Motor neuron (in vitro differentiated cells): ENCODE measurements at regions not wholly inside any gene's neighbourhood (a gene's known extent, or its start where the extent isn't known, plus 50 kb on each side); places are given as distances from the start of the nearest gene placed in this dataset.
"Not testable (repeated sequence)": the region's sequence is repeated elsewhere in the genome, so short reads cannot be mapped to it uniquely, and the experiment has no call there.

Experiments
- ATAC-seq, 8 experiments: fragments of 200-7000 bp; cut with Tn5 transposase; replicated peaks in 6 of 8; 2 replicates each; pipeline ENCODE4 v1.8.0; 2021; ENCODE audit warnings: mild to moderate bottlenecking in 8 of 8, moderate library complexity in 8 of 8
- H3K27ac ChIP-seq, 2 donors: fragments of 250-450 bp; sonication (Bioruptor Pico); 2 replicates each; pipeline ENCODE4 v1.9.0; 2021; ENCODE audit warnings: antibody characterized with exemption in 2 of 2, mild to moderate bottlenecking in 2 of 2, moderate library complexity in 1 of 2
- H3K4me1 ChIP-seq, 2 donors: fragments of 250-450 bp; sonication (Bioruptor Pico); replicated peaks in 1 of 2; 2 replicates each; pipeline ENCODE4 v1.6.1; 2021; ENCODE audit warnings: antibody characterized with exemption in 2 of 2, mild to moderate bottlenecking in 2 of 2, moderate library complexity in 1 of 2
- H3K4me3 ChIP-seq, 5 donors: fragments of 250-450 bp; sonication (Bioruptor Pico); 2 replicates each; pipeline ENCODE4 v1.9.0; 2021; ENCODE audit warnings: antibody characterized with exemption in 5 of 5, mild to moderate bottlenecking in 5 of 5, moderate library complexity in 4 of 5
- WGBS, 10 experiments: fragments of 450-650 bp; shearing (Covaris generic); methylation state at CpG; one replicate each; pipeline ENCODE4 v1.0.0; 2022; 5-methylcytosine and 5-hydroxymethylcytosine counted together
- in situ Hi-C, 9 experiments: fragments of 400-800 bp; cut with MboI; loops; one replicate each; pipeline ENCODE4 v1.15.0; 2021; ENCODE audit warnings: low sequenced_read_pairs in 9 of 9, low pct_unique_long_range_greater_than_20kb in 2 of 9; ENCODE audit not compliant: unreplicated experiment in 9 of 9

DNA sequence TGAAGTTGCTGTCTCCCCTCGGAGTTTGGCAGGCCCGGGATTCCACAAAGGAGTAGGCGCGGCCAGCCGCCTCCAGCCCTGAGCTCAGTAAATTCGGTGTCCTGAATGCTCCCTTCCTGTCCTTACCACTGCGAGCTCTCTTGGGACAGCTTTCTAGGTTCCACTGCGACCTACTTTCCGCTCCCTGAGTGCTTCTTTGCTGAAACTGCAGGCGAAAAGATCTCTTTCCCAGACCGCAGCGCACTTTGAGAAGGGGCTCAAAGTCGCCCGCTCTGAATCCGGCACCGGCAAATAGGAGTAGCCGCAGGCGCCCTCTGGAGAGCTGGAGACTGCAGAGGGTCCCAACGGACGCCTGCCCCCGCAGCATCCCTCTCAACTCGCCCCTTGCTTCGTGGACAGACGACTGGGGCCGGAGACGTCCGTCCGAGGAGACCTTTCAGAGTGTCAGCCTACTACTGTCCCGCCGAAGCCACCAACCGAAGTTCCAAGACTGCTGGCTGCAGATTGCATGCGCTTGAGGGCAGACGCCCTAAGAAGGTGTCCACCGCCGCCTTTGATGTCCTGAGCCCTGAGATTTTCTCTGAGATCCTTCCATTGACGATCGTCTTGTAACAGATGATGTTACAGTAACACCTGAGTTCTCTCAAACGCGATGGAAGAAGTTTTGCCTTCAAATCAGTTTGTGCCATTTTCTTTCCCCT, 96.0 kb downstream of the ANXA2R start:
- no peaks in the 10 kb centered on the region for H3K4me1 ChIP-seq
- no peak overlapping the region for H3K27ac ChIP-seq
- in situ Hi-C loops: no loop called here
- 0 to 59% (median 23%) methylated on average over 2 to 18 of the region's 39 CpGs; no CpG with 5 or more reads in 1 of the 10 experiments for WGBS, 10 experiments
- peak in 3 of 8 experiments; percentile 38 to 63 (median 56) for ATAC-seq
- H3K4me3 ChIP-seq: no peak overlapping the region

DNA sequence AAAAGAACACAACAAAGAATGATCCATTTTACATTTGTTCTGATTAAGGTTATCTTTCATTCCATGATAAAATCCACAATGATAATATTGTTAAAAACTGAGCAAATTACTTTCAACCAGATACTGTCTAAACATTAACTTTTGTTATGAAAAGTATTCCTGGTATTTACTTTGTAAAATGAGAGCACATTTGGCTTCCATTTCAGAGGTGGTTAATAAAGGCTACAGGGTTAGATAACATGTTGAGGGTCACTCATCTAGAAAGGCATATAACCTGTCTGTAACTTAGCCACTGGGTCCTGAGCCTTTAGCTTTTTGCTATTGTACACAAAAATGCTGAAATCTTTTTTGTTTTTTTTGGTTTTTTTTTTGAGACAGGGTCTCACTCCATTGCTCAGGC, 99.3 kb downstream of the ANXA2R start:
- ATAC-seq: no peak
- Histone ChIP-seq H3K4me3 (no peak overlapping the region), H3K27ac (no peak overlapping the region), H3K4me1 (no peaks in the 10 kb centered on the region)
- in situ Hi-C loops: no loop called here

DNA sequence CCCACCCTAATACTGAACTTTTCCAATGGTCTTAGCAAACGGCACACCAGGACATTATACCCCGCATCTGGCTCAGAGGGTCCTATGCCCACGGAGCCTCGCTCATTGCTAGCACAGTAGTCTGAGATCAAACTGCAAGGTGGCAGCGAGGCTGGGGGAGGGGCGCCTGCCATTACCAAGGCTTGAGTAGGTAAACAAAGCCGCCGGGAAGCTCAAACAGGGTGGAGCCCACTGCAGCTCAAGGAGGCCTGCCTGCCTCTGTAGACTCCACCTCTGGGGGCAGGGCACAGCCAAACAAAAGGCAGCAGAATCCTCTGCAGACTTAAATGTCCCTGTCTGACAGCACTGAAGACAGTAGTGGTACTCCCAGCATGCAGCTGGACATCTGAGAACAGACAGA, 108.1 kb downstream of the ANXA2R start:
- in situ Hi-C loops: not testable (repeated sequence)

DNA sequence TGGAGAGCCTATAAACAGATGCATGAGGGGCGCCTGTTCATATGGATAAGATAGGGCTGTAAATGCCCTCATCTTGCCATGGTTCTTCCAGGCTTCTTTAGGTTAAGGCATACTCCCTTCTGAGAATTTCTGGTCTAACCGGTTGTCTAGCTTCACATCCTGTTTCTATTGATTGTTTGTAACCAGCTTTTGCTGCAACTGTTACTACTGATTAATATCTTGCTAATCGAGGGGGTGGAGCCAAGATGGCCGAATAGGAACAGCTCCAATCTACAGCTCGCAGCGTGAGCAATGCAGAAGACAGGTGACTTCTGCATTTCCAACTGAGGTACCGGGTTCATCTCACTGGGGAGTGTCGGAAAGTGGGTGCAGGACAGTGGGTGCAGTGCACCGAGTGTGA, 108.7 kb downstream of the ANXA2R start:
- H3K27ac ChIP-seq, in situ Hi-C loops, H3K4me1 ChIP-seq, H3K4me3 ChIP-seq, ATAC-seq: not testable (repeated sequence)
- 0 to 92% (median 89%) methylated on average over 1 to 5 of the region's 9 CpGs; no CpG with 5 or more reads in 4 of the 10 experiments for WGBS, 10 experiments

More for the DNA sequence above, 108.1 kb downstream of the ANXA2R start:
- H3K27ac ChIP-seq, ATAC-seq, H3K4me1 ChIP-seq, H3K4me3 ChIP-seq: not testable (repeated sequence)
- WGBS, 10 experiments: 61 to 100% methylated on average over 3 to 6 of the region's 8 CpGs; no CpG with 5 or more reads in 8 of the 10 experiments

DNA sequence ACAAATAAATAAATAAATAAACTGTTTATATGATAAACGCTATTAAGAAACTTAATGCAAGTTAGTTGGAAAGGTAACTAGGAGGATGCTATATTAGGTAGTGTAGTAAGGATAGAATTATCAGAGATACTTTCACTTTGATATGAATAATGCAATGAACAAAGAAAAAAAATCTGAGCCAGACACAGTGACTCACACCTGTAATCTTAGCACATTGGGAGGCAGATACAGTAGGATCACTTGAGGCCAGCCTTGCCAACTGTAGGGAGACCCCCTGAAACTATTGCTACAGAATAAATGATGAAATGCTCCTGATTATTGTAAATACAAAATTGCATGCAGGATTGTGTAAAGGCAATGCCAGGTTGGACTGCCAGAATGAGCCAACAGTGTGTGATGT, 109.2 kb downstream of the ANXA2R start:
- no peak for ATAC-seq
- Histone ChIP-seq H3K27ac (no peak overlapping the region), H3K4me1 (no peaks in the 10 kb centered on the region), H3K4me3 (no peak overlapping the region)
- WGBS, 10 experiments: 46 to 100% (median 70%) methylated on average over 1 of the region's 1 CpG; no CpG with 5 or more reads in 2 of the 10 experiments
- in situ Hi-C loops: no loop called here

DNA sequence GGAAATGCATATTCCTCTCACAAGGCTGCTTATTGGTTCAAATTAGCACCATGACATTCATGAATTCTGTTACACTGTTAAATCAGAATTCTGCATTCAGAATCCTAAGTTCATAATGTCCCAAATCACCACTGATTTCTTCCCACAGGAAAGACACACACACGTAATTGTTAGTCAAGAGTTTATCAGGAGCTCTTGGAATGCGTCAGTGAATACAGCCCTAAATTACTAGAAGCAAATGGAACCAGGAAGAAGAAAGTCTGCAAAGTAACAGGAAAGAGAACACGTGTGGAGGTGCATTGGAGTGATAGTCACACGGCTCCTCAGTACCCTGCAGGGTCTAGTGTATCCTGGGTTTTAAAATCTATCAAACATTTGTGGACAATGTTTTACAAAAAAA, 110.2 kb downstream of the ANXA2R start:
- Histone ChIP-seq H3K27ac (no peak overlapping the region), H3K4me3 (no peak overlapping the region), H3K4me1 (no peaks in the 10 kb centered on the region)
- in situ Hi-C loops: no loop called here
- WGBS, 10 experiments: 27 to 100% (median 49%) methylated on average over 1 to 4 of the region's 4 CpGs; no CpG with 5 or more reads in 1 of the 10 experiments
- no peak for ATAC-seq

DNA sequence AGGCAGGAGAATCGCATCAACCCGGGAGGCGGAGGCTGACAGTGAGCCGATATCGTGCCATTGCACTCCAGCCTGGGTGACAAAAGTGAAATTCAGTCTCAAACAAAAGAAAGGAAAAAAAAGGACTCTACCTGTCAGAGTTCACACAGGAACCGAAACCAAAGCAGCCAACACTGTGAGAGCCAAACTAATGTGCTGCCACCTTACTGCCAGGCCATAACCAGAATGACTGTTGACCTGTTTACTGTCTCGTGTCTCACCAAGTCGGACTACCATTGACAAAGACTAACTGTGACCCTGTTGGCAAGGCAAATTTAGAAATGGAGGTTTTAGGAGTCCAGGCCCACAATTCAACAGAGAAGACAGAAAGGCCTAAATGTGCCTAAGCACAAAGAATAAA, 112.4 kb downstream of the ANXA2R start:
- in situ Hi-C loops: no loop called here
- 25 to 100% (median 89%) methylated on average over 1 to 7 of the region's 8 CpGs; no CpG with 5 or more reads in 2 of the 10 experiments for WGBS, 10 experiments
- ATAC-seq: no peak
- H3K4me3 ChIP-seq: no peak overlapping the region
- no peaks in the 10 kb centered on the region for H3K4me1 ChIP-seq
- no peak overlapping the region for H3K27ac ChIP-seq

DNA sequence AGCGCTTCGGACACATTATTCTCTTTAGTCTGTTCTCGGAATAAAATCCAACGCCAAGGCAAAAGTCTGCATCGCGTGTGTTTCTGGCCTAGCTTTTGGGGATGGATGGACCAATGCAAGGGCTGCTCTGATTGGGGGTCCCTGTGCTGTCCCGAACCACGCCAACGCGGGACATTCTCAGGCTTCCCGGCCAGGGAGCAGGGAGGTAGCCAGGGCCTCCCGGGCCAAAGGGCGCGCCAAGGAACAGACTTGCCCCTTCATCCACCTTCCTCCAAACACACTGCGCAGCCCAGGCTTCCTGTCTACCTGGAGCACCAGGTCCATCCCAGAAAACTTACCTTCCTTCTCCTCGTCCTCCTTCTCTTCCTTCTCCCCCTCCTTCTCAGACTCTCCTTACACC, 113.0 kb upstream of the SELENOP start:
- 70 to 100% (median 100%) methylated on average over 1 to 7 of the region's 16 CpGs; no CpG with 5 or more reads in 5 of the 10 experiments for WGBS, 10 experiments
- Histone ChIP-seq H3K4me1 (no peaks in the 10 kb centered on the region), H3K27ac (no peak overlapping the region), H3K4me3 (no peak overlapping the region)
- in situ Hi-C loops: loop anchor here in 2 of 9 experiments (25.0 kb wide), 2 partner anchors 113 to 463 kb away; partner anchors contain the start of gene ANXA2R (in 1 of the 2)
- no peak for ATAC-seq

DNA sequence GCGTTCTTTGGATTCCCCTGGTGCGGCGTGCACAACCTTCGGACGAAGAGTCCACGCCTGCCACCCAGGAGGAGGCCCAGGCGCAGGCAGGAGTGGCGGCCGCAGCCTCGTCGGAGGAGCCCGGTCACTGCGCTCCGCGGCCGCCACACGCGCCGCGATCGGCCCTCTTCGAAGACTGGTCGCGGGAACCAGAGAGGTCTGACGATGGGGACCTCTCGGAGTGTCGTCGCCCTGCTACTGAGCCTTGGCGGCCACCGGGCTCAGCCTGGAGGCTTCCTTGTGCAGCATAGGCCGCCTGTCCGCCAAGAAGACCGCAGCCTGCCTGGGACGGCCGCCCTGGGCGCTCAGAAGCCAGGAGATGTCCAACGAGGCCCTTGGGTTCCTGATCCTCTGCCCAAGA, 112.5 kb upstream of the SELENOP start:
- 33 to 93% (median 55%) methylated on average over 1 to 12 of the region's 37 CpGs; no CpG with 5 or more reads in 6 of the 10 experiments for WGBS, 10 experiments
- Histone ChIP-seq H3K4me3 (no peak overlapping the region), H3K4me1 (no peaks in the 10 kb centered on the region), H3K27ac (no peak overlapping the region)
- in situ Hi-C loops: loop anchor here in 2 of 9 experiments (25.0 kb wide), 2 partner anchors 113 to 463 kb away; partner anchors contain the start of gene ANXA2R (in 1 of the 2)
- no peak for ATAC-seq

DNA sequence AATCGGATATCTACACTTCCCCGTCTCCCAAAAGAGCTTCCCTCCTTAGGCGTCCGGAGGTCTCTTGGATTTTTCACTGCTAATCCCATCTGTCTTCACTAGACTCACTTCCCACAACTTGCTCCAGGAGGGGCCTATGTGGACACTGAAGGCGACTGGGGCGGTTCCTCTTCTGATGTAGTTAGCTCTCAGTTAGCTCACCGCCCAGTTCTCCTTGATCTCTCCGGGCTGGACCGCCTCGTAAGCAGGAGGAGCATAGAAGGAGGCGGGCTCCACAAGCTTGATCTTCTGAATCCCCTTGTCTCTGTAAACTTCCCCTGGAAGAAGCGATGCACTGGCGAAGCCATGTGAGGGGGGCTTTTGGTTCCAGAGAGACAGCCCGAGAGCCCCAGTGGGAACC, 112.0 kb upstream of the SELENOP start:
- peak in 1 of 8 experiments; percentile 40 for ATAC-seq
- in situ Hi-C loops: loop anchor here in 2 of 9 experiments (25.0 kb wide), 2 partner anchors 114 to 464 kb away; partner anchors contain the start of gene ANXA2R (in 1 of the 2)
- Histone ChIP-seq H3K4me3 (no peak overlapping the region), H3K27ac (no peak overlapping the region), H3K4me1 (no peaks in the 10 kb centered on the region)
- 50 to 85% (median 80%) methylated on average over 2 to 4 of the region's 14 CpGs; no CpG with 5 or more reads in 5 of the 10 experiments for WGBS, 10 experiments

DNA sequence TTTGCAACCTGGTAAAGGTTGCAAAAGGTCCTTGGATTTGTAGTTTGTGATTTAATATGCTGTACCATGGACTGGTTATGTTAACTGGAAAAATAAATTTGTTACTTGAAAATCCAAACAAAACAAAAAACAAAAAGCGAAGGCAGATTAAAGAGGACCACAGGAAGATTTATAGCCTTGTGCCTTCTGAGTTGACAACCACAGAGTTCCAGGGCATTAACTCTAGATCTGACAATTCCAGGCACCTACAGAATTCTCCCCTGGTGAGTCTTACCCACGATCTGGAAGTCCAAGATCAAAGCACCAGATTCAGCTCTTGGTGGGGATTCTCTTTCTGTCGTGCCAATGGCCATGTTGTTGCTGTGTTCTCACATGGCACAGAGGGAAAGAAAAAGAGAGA, 107.9 kb upstream of the SELENOP start:
- in situ Hi-C loops: loop anchor here in 2 of 9 experiments (25.0 kb wide), 2 partner anchors 118 to 468 kb away; partner anchors contain the start of gene ANXA2R (in 1 of the 2)
- H3K27ac ChIP-seq: no peak overlapping the region
- H3K4me3 ChIP-seq: no peak overlapping the region
- ATAC-seq: no peak
- WGBS, 10 experiments: 18 to 79% (median 48%) methylated on average over 1 to 3 of the region's 3 CpGs
- H3K4me1 ChIP-seq: no peaks in the 10 kb centered on the region

DNA sequence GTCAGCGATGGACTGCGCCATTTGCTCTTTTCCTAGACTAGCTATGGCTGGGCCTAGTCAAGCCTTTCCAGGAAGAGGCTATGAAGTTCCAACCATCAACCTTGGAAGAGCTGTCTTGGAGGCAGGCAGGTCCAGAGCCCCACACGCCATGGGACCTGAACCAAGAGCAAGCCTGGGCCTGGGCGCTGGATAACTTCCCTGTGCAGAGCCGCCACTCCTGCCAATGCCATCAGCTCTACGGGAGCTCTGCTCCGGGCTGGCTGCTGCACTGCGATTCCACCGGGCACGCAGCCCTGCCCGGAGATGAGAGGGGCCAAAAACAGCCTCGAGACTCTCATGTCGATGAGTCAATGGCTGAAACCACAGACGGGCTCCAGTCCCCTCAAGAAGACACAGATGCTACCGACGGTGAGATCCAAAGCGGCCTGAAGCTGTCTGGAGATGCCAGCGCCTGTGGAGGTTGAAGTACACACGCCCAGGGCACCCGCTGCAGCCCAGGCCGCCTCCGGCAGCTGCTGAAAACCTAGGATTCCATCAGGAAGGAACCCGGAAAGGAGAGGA, 103.7 kb upstream of the SELENOP start:
- in situ Hi-C loops: loop anchor here in 2 of 9 experiments (25.0 kb wide), 2 partner anchors 122 to 472 kb away; partner anchors contain the start of gene ANXA2R (in 1 of the 2)
- Histone ChIP-seq H3K4me1 (no peaks in the 10 kb centered on the region), H3K4me3 (no peak overlapping the region), H3K27ac (no peak overlapping the region)
- 71 to 100% (median 90%) methylated on average over 2 to 7 of the region's 23 CpGs; no CpG with 5 or more reads in 3 of the 10 experiments for WGBS, 10 experiments
- no peak for ATAC-seq

DNA sequence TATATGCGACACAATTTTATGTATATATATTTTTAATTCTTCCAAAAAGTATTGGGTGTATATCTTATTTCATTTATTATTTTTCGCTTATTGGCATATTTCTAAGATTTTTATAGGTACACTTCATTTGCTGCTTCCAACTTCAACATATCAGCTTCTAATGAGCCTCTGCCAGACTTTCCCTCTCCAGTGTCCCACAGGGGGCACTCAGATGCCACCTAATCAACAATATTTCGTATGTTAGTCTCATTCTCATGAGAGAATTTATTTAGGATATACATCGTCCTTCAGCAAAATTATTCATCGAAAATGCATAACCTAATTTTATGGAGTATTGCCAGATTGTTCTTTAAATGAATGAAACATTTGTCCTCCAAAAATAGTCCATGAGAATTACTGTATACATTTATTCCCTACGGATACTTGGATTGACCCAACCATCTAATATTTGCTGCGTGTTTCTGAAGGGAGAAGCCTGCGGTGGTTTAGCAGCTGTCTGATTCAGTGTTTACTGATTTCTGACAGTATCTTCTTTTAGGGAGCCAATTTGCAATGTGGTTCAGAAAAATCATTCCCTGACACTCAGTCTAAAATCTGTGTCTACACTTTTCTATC, 100.6 kb upstream of the SELENOP start:
- in situ Hi-C loops: loop anchor here in 2 of 9 experiments (25.0 kb wide), 2 partner anchors 125 to 475 kb away; partner anchors contain the start of gene ANXA2R (in 1 of the 2)
- WGBS, 10 experiments: 40 to 95% (median 73%) methylated on average over 5 to 8 of the region's 8 CpGs
- H3K27ac ChIP-seq: no peak overlapping the region
- ATAC-seq: peak in 1 of 8 experiments; percentile 49
- no peaks in the 10 kb centered on the region for H3K4me1 ChIP-seq
- no peak overlapping the region for H3K4me3 ChIP-seq
